ENCODE measurements at regions not wholly inside any gene's neighbourhood (a gene's known extent, or its start where the extent isn't known, plus 50 kb on each side); places are given as distances from the start of the nearest gene placed in this dataset.

DNA sequence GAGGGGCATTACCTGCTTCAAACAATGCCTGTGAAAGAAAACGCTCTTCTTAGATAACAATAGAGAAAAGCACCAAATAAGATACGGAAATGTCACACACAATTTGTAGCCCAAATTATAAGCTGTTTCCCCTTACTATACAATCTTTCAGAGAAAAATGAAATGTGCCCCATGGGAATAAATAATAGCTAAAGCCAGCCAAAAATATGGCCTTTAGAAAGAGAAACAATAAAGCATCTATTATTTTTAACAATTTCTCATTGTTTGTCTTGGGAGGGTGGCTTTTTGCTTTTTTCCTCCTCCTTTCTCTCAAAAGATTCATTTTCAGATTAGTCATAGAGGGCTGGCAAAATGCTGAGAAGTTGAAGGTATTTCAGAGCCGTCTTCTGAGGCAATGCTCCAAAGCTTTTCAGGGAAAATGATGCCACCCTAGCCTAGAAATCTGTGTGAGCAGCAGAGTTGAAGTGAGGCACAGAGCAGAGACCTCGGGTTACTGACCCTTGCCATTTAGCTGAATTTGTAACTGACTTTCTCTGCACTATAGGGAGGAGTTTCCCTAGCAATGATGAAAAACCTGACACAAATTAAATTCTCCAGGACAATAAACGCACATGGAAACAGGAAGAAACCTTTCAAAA lies 86.3 kb upstream of the PRICKLE2 start:
- DNase-seq (ENCODE audit: low read depth) = no peak

- DNase-seq (ENCODE audit: low read depth) = no peak
These were observed 83.7 kb upstream of the PRICKLE2 start for GRCh38 chr3:64308931-64309330.

DNA sequence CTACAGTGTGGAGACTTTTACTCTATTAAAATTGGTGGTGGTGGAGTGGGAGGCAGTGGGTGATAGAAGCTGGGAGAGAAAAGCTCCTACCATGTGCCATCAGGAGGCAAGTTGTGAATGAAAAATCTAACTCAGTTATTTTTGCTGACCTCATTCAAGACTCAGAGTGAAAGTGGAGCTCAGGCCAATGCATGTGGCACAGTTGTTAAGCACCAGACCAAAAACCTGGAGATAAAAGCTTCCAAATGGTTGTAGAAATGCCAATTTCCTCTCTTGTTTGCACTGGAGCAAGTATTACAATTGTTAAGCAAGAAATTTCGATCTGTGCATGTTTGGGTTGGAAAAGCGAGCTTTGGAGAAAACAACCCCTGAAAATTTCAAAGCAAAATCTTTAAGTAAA lies 81.5 kb upstream of the PRICKLE2 start:
- no peak for DNase-seq (ENCODE audit: low read depth)

DNA sequence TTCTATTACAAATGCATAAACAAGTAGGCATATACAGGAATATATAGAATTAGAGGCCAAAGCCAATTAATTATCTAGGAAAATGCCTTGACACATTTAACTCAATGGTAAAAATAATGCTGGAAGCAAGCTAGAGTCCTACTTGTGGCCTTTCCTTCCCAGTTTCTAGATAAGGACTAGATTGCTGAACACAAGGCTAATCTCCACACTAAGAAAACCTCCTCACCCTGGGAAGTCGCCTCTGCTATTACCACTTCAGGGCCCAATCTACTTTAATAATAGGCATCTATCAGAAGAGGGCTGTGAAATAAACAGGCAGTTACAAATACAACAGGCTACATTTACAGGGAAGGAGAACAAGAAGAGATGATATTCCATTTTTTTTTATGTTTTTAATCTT lies 80.5 kb upstream of the PRICKLE2 start:
- no peak for DNase-seq (ENCODE audit: low read depth)

- DNase-seq (ENCODE audit: low read depth) = no peak
These were observed 79.7 kb upstream of the PRICKLE2 start for GRCh38 chr3:64304828-64305410.

DNA sequence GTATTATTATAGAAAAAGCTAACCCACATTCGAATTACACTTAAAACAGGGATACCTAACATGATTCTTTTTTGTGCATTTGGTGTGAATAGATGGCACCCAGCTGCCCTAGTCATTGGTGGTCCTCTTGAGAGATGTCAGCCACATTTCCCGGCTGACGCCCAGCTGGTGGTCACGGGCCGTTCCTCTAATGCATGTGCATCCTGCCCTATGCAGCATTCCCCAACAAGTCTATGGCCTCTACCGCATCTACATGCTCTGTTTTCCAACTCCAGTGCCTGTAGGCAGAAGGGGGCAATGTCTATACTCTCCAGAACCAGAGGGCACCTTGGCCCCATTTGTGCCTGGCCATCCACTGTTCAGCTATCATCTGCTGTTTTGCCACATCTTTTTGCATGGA lies 78.6 kb upstream of the PRICKLE2 start:
- no peak for DNase-seq (ENCODE audit: low read depth)

GRCh38 chr3:64303401-64303800 lies 78.1 kb upstream of the PRICKLE2 start:
- DNase-seq (ENCODE audit: low read depth) = no peak

DNA sequence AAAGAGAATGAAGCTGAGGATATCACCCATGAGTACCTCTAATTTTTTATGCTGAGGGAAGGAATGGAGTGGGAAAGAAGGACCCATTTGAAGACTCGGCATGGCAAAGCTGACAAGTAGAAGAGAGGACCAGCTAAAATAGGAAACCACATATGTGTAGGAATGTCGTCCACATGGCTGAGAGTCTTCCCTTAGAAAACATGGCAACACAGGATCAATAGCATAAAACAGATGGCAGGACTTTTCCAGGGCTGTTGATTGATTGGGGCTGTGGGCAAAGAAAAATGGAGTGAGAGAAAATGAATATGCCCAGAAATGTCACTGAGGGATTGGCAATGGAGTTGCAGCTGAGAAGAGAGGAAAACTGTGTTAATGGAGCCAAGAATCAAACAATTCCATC lies 76.2 kb upstream of the PRICKLE2 start:
- DNase-seq (ENCODE audit: low read depth) = no peak

DNA sequence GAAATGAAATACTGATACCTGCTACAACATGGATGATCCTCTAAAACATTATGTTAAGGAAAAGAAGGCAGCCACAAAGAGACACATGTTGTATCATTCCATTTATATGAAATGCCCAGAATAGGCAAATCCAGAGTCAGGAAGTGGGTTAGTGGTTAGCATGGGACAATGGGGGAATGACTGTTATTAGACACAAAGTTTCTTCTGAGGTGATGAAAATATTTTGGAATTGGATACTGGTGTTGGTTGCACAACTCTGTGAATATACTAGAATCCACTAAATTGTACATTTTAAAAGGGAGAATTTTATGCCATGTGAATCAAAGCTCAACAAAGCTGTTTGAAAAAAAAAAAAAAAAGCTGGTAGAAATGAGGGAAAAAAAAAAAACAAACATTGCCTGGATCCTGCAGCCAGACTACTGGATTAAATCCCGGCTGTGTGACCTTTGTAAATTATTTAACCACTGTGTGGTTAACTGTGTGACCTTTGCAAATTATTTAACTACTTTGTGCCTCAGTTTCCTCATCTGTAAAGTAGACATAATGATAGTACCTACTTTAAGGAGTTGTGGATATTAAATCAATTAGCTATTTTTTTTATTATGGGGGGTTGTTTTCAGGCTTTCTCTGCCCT lies 75.6 kb upstream of the PRICKLE2 start:
- no peak for DNase-seq (ENCODE audit: low read depth)

- DNase-seq (ENCODE audit: low read depth) = no peak
These were observed 73.9 kb upstream of the PRICKLE2 start for GRCh38 chr3:64299206-64299605.

DNA sequence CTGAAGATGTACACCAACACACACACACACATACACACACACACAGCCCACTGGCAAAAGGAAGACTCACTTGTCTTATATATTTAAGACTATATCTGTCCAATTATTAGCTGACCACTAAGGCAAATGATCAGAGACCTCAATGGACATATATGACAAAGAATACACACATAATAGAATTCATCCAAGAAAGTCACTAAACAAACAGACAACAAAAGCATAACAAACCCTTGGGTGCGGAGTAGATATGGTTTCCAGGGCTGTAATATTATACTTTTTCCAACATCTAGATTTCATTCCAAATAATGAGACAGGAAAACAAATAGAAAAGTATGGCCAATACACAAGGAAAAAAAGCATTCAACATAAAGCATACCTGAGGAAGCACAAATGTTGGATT lies 72.3 kb upstream of the PRICKLE2 start:
- no peak for DNase-seq (ENCODE audit: low read depth)

GRCh38 chr3:64295594-64295993 lies 70.3 kb upstream of the PRICKLE2 start:
- DNase-seq (ENCODE audit: low read depth) = no peak

DNA sequence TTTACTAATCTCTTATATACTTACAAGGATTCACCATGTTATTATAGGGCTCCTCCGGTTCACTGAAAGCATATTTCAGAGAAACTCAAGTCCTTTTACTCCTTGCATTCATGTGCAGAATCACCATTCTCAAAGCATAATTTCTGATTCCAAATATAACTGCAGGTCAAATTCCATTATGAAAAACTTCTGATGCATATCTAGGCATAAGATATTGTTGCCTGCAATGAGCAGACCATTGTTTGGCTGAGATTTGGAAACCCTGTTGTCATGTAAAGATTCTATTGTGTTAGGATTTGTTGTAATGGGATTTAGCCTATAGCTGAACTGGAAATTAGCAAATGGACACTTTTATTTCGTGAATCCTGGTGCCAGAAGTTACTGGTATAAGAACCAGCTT lies 69.5 kb upstream of the PRICKLE2 start:
- DNase-seq (ENCODE audit: low read depth) = no peak

DNA sequence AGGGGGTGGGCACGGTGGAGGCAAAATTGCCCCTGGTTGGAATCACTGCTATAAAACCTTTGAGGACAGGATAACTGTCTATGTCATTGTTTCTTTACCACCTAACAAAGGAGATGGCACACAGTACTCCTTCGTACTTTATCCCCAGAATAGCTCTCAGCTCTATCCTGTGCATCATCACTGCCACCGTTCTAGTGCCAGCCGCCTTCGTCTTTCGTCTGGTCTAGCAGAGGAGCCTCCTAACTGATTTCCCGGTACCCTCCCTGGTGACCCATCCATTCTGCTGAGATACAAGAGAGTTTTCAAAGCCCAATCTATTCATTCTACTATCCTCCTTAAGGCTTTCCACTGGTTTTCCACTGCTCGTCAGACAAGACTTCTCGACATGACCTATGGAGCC lies 67.9 kb upstream of the PRICKLE2 start:
- no peak for DNase-seq (ENCODE audit: low read depth)

- DNase-seq (ENCODE audit: low read depth) = no peak
These were observed 66.7 kb upstream of the PRICKLE2 start for GRCh38 chr3:64291956-64292355.

- no peak for DNase-seq (ENCODE audit: low read depth)
These were observed 66.1 kb upstream of the PRICKLE2 start for GRCh38 chr3:64291345-64291744.

DNA sequence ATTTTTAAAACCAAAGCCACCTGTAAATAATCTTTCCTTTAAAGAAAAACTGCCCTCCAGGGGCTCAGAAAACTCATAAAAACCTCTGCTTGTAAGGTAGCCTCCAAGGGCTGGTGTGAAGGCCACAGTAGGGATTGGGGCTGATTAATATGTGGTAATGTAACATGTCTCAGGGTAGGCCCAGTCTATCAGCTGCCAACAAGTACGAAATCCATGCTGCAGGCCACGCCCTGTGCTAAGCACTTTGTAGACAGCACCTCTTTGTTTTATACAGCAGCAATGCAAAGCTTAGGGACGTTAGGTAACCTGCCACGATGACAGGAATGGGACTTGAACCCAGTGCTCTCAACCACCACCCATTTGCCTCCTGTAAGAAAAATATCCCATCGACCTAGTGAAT lies 65.6 kb upstream of the PRICKLE2 start:
- no peak for DNase-seq (ENCODE audit: low read depth)

- DNase-seq (ENCODE audit: low read depth) = no peak
These were observed 64.9 kb upstream of the PRICKLE2 start for GRCh38 chr3:64290161-64290560.

DNA sequence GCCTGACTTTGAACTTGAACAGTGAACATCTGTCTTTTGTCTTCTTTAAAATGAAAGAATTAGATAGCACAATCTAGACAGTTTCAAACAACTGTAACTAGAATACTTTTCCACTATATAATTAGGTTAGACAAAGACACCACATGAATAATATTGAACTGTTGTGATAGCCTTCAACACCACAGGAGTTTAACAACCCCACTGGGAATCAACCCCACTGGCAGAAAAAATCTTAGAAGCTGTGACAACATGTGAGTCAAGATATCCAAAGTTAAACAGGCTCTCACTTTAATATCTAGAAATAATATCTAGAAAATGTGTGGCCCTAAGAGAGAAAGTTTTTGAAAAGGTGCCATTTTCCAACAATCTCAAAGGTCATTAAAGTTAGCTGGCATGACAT lies 64.4 kb upstream of the PRICKLE2 start:
- no peak for DNase-seq (ENCODE audit: low read depth)

GRCh38 chr3:64278625-64279024 lies 53.4 kb upstream of the PRICKLE2 start:
- no peak for DNase-seq (ENCODE audit: low read depth)

GRCh38 chr3:64276131-64276530 lies 50.9 kb upstream of the PRICKLE2 start:
- no peak for DNase-seq (ENCODE audit: low read depth)

Data from CMK (cell line).